ENCODE measurements at regions not wholly inside any gene's neighbourhood (a gene's known extent, or its start where the extent isn't known, plus 50 kb on each side); places are given as distances from the start of the nearest gene placed in this dataset.

DNA sequence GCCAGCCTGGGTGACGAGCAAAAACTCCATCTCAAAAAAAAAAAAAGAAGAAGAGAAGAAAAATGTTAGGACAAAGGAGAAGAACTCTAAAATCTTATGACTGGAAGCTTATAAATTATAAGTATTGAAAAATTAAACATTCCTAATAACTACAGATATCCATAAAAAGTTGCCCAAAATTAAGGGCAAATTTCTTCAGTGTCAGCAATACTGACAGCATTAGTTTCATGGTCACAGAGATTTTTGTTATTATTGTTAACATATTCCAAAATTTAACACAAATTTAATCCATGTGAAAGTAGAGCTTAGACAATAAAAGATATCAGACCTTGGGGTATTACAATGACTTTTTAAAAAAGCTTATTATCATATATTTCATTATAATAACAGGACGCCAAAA, 74.1 kb downstream of the NR2F2 start (continued):
- TF ChIP-seq, protein P1, sequence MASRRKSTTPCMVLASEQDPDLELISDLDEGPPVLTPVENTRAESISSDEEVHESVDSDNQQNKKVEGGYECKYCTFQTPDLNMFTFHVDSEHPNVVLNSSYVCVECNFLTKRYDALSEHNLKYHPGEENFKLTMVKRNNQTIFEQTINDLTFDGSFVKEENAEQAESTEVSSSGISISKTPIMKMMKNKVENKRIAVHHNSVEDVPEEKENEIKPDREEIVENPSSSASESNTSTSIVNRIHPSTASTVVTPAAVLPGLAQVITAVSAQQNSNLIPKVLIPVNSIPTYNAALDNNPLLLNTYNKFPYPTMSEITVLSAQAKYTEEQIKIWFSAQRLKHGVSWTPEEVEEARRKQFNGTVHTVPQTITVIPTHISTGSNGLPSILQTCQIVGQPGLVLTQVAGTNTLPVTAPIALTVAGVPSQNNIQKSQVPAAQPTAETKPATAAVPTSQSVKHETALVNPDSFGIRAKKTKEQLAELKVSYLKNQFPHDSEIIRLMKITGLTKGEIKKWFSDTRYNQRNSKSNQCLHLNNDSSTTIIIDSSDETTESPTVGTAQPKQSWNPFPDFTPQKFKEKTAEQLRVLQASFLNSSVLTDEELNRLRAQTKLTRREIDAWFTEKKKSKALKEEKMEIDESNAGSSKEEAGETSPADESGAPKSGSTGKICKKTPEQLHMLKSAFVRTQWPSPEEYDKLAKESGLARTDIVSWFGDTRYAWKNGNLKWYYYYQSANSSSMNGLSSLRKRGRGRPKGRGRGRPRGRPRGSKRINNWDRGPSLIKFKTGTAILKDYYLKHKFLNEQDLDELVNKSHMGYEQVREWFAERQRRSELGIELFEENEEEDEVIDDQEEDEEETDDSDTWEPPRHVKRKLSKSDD (conservative IDR thresholded peaks at IDR 0.05; ENCODE audit: low read length) = no peak
- TF ChIP-seq MAFF (IDR thresholded peaks at IDR 0.05; ENCODE audit: low read length) = 0 out of 2 replicates have a peak, but pooled peaks have one; percentile 30
- TF ChIP-seq, protein P2, sequence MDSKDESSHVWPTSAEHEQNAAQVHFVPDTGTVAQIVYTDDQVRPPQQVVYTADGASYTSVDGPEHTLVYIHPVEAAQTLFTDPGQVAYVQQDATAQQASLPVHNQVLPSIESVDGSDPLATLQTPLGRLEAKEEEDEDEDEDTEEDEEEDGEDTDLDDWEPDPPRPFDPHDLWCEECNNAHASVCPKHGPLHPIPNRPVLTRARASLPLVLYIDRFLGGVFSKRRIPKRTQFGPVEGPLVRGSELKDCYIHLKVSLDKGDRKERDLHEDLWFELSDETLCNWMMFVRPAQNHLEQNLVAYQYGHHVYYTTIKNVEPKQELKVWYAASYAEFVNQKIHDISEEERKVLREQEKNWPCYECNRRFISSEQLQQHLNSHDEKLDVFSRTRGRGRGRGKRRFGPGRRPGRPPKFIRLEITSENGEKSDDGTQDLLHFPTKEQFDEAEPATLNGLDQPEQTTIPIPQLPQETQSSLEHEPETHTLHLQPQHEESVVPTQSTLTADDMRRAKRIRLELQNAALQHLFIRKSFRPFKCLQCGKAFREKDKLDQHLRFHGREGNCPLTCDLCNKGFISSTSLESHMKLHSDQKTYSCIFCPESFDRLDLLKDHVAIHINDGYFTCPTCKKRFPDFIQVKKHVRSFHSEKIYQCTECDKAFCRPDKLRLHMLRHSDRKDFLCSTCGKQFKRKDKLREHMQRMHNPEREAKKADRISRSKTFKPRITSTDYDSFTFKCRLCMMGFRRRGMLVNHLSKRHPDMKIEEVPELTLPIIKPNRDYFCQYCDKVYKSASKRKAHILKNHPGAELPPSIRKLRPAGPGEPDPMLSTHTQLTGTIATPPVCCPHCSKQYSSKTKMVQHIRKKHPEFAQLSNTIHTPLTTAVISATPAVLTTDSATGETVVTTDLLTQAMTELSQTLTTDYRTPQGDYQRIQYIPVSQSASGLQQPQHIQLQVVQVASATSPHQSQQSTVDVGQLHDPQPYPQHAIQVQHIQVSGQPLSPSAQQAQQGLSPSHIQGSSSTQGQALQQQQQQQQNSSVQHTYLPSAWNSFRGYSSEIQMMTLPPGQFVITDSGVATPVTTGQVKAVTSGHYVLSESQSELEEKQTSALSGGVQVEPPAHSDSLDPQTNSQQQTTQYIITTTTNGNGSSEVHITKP (IDR thresholded peaks at IDR 0.05; ENCODE audit: partially characterized antibody) = no peak
- TF ChIP-seq MAFG (tag; conservative IDR thresholded peaks at IDR 0.05) = 0 out of 2 replicates have a peak, but pooled peaks have one; percentile 24
- TF ChIP-seq, protein P3, sequence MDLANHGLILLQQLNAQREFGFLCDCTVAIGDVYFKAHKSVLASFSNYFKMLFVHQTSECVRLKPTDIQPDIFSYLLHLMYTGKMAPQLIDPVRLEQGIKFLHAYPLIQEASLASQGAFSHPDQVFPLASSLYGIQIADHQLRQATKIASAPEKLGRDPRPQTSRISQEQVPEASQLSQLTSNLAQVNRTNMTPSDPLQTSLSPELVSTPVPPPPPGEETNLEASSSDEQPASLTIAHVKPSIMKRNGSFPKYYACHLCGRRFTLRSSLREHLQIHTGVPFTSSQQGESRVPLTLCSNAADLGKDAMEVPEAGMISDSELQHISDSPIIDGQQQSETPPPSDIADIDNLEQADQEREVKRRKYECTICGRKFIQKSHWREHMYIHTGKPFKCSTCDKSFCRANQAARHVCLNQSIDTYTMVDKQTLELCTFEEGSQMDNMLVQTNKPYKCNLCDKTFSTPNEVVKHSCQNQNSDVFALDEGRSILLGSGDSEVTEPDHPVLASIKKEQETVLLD (IDR thresholded peaks at IDR 0.05) = no peak
- peak; percentile 44; the same call in 1 of the 2 replicates for TF ChIP-seq C11orf30 (IDR thresholded peaks at IDR 0.05; ENCODE audit: low read depth)
- no peak for TF ChIP-seq PTRF (tag; IDR thresholded peaks at IDR 0.05)
- TF ChIP-seq MCM2 (IDR thresholded peaks at IDR 0.05; ENCODE audit: low read depth) = no peak
- TF ChIP-seq PRMT5 (CRISPR knock-in tag; IDR thresholded peaks at IDR 0.05) = no peak
- TF ChIP-seq ZNF316 (IDR thresholded peaks at IDR 0.05) = peak; percentile 78
- TF ChIP-seq ZNF408 (CRISPR knock-in tag; IDR thresholded peaks at IDR 0.05; ENCODE audit: low read depth) = no peak
- TF ChIP-seq, protein P4, sequence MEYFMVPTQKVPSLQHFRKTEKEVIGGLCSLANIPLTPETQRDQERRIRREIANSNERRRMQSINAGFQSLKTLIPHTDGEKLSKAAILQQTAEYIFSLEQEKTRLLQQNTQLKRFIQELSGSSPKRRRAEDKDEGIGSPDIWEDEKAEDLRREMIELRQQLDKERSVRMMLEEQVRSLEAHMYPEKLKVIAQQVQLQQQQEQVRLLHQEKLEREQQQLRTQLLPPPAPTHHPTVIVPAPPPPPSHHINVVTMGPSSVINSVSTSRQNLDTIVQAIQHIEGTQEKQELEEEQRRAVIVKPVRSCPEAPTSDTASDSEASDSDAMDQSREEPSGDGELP (CRISPR knock-in tag; IDR thresholded peaks at IDR 0.05; ENCODE audit: borderline replicate concordance) = no peak
- TF ChIP-seq HDAC8 (tag; IDR thresholded peaks at IDR 0.05) = no peak
- no peak for TF ChIP-seq SREBF1 (IDR thresholded peaks at IDR 0.05; ENCODE audit: borderline replicate concordance, low read depth, low read length)
- no peak for TF ChIP-seq DPF2 (IDR thresholded peaks at IDR 0.05)
- TF ChIP-seq, protein P5, sequence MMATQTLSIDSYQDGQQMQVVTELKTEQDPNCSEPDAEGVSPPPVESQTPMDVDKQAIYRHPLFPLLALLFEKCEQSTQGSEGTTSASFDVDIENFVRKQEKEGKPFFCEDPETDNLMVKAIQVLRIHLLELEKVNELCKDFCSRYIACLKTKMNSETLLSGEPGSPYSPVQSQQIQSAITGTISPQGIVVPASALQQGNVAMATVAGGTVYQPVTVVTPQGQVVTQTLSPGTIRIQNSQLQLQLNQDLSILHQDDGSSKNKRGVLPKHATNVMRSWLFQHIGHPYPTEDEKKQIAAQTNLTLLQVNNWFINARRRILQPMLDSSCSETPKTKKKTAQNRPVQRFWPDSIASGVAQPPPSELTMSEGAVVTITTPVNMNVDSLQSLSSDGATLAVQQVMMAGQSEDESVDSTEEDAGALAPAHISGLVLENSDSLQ (IDR thresholded peaks at IDR 0.05) = no peak
- no peak for TF ChIP-seq MXI1 (IDR thresholded peaks at IDR 0.05; ENCODE audit: low read depth, low read length)
- no peak for TF ChIP-seq TSC22D4 (tag; IDR thresholded peaks at IDR 0.05)
- TF ChIP-seq MEF2D (tag; conservative IDR thresholded peaks at IDR 0.05; ENCODE audit: low read depth) = no peak
- no peak for TF ChIP-seq PTBP1 (IDR thresholded peaks at IDR 0.05; ENCODE audit: low read depth, low read length)

Data from K562 (cell line).